Natural killer cell (primary cell): ENCODE measurements at regions not wholly inside any gene's neighbourhood (a gene's known extent, or its start where the extent isn't known, plus 50 kb on each side); places are given as distances from the start of the nearest gene placed in this dataset.

Source experiments
- ATAC-seq, 3 donors: fragments of 150-1000 bp in 2 of 3; fragments of 200-7000 bp in 1 of 3; cut with Tn5 transposase; 1 replicate in 1 of 3; 2 replicates in 2 of 3; pipeline ENCODE4 v1.10.0; 2021; ENCODE audit warnings: mild to moderate bottlenecking in 2 of 3, moderate library complexity in 2 of 3
- DNase-seq, 2 donors: peaks; one replicate each; pipeline versions ENCODE4 v3.0.0 to v3.0.0-alpha.2; 2013 to 2021; ENCODE audit warnings: mixed read lengths in 1 of 2
- H3K27ac ChIP-seq: one replicate; pipeline ENCODE4 v1.5.1; 2013; ENCODE audit warnings: mild to moderate bottlenecking, low read length
- H3K27me3 ChIP-seq: one replicate; pipeline ENCODE4 v1.6.1; 2013; ENCODE audit warnings: low read length; ENCODE audit not compliant: control insufficient read depth, insufficient read depth
- H3K36me3 ChIP-seq: one replicate; pipeline ENCODE4 v1.6.1; 2013; ENCODE audit warnings: low read length; ENCODE audit not compliant: control insufficient read depth, insufficient read depth
- H3K4me1 ChIP-seq: one replicate; pipeline ENCODE4 v1.6.1; 2013; ENCODE audit warnings: low read length; ENCODE audit not compliant: control insufficient read depth, insufficient read depth
- H3K4me3 ChIP-seq: one replicate; pipeline ENCODE4 v1.5.1; 2013; ENCODE audit warnings: low read length
- H3K9me3 ChIP-seq: one replicate; pipeline ENCODE4 v1.6.1; 2013; ENCODE audit warnings: low read length; ENCODE audit not compliant: control insufficient read depth, insufficient read depth
- H3K27ac Mint-ChIP-seq, 2 donors: one replicate each; pipeline ENCODE4 v1.8.0; 2022; ENCODE audit warnings: mild to moderate bottlenecking in 2 of 2, mixed read lengths in 2 of 2, moderate library complexity in 1 of 2
- H3K27me3 Mint-ChIP-seq, 2 donors: one replicate each; pipeline ENCODE4 v1.8.0; 2022; ENCODE audit warnings: low read depth in 2 of 2, mixed read lengths in 2 of 2
- H3K36me3 Mint-ChIP-seq: one replicate; pipeline ENCODE4 v1.8.0; 2022; ENCODE audit warnings: mixed read lengths
- H3K4me1 Mint-ChIP-seq, 2 donors: one replicate each; pipeline ENCODE4 v1.8.0; 2022; ENCODE audit warnings: mixed read lengths in 2 of 2
- H3K4me3 Mint-ChIP-seq: one replicate; pipeline ENCODE4 v1.8.0; 2022; ENCODE audit warnings: mild to moderate bottlenecking, moderate library complexity, mixed read lengths
- H3K9me3 Mint-ChIP-seq, 2 donors: one replicate each; pipeline ENCODE4 v1.8.0; 2022; ENCODE audit warnings: mixed read lengths in 2 of 2
- CTCF ChIP-seq: fragments of 200-600 bp; IDR thresholded peaks from one replicate; pipeline ENCODE4 v1.8.0; 2022; ENCODE audit warnings: antibody characterized with exemption
- WGBS: methylation state at CpG from one replicate; pipeline ENCODE4 v1.1.7; 2013; ENCODE audit warnings: missing lambda C conversion rate; ENCODE audit not compliant: insufficient coverage; 5-methylcytosine and 5-hydroxymethylcytosine counted together
- intact Hi-C: fragments of 100-400 bp; cut with micrococcal nuclease; formaldehyde crosslinking; loops from one replicate; pipeline ENCODE4 v1.14.2; 2022

- Mint-ChIP-seq H3K4me3 (no peak overlapping the region), H3K27me3 (no peaks in the 10 kb centered on the region), H3K9me3 (no peaks in the 10 kb centered on the region), H3K27ac (no peak overlapping the region), H3K36me3 (no peaks in the 10 kb centered on the region), H3K4me1 (no peaks in the 10 kb centered on the region)
- no peaks in the 10 kb centered on the region for H3K4me1 ChIP-seq
- H3K27ac ChIP-seq = no peak overlapping the region
- peaks cover 2% of the 10 kb centered on the region for H3K9me3 ChIP-seq
- DNase-seq = no peak
- no peaks in the 10 kb centered on the region for H3K27me3 ChIP-seq
- 88% methylated on average over 6 of the region's 6 CpGs for WGBS
- TF ChIP-seq CTCF = no peak
- no peak for ATAC-seq
- intact Hi-C loops = no loop called here
- H3K36me3 ChIP-seq = no peaks in the 10 kb centered on the region
- no peak overlapping the region for H3K4me3 ChIP-seq
Observed at GRCh38 chr21:20302084-20302483, 696.1 kb upstream of the NCAM2 start.

- intact Hi-C loops = no loop called here
- ATAC-seq (no peak), DNase-seq (no peak)
- Histone ChIP-seq H3K27ac (no peak overlapping the region), H3K4me3 (no peak overlapping the region), H3K9me3 (no peaks in the 10 kb centered on the region), H3K36me3 (no peaks in the 10 kb centered on the region), H3K4me1 (no peaks in the 10 kb centered on the region), H3K27me3 (no peaks in the 10 kb centered on the region)
- Mint-ChIP-seq H3K9me3 (peaks cover 2 to 5% of the 10 kb centered on the region in 2 donors), H3K36me3 (no peaks in the 10 kb centered on the region), H3K4me3 (no peak overlapping the region), H3K27ac (no peak overlapping the region), H3K27me3 (no peaks in the 10 kb centered on the region), H3K4me1 (no peaks in the 10 kb centered on the region)
- WGBS = 98% methylated on average over 3 of the region's 3 CpGs
- no peak for TF ChIP-seq CTCF
Observed at GRCh38 chr21:20306836-20307235, 691.4 kb upstream of the NCAM2 start.

GRCh38 chr21:20308586-20309315 lies 689.5 kb upstream of the NCAM2 start:
- ATAC-seq (no peak), DNase-seq (no peak)
- WGBS = 95% methylated on average over 3 of the region's 6 CpGs
- H3K4me1 Mint-ChIP-seq = no peaks in the 10 kb centered on the region
- intact Hi-C loops = no loop called here
- no peaks in the 10 kb centered on the region for H3K36me3 Mint-ChIP-seq
- peaks cover 2 to 5% of the 10 kb centered on the region in 2 donors for H3K9me3 Mint-ChIP-seq
- no peaks in the 10 kb centered on the region for H3K27me3 Mint-ChIP-seq
- Histone ChIP-seq H3K27ac (no peak overlapping the region), H3K4me3 (no peak overlapping the region), H3K27me3 (no peaks in the 10 kb centered on the region), H3K9me3 (no peaks in the 10 kb centered on the region), H3K4me1 (no peaks in the 10 kb centered on the region), H3K36me3 (no peaks in the 10 kb centered on the region)
- no peak for TF ChIP-seq CTCF
- H3K4me3 Mint-ChIP-seq = no peak overlapping the region
- H3K27ac Mint-ChIP-seq = no peak overlapping the region

- Mint-ChIP-seq H3K9me3 (peaks cover 2 to 7% of the 10 kb centered on the region in 2 donors), H3K4me3 (no peak overlapping the region), H3K27ac (no peak overlapping the region), H3K36me3 (no peaks in the 10 kb centered on the region), H3K4me1 (no peaks in the 10 kb centered on the region), H3K27me3 (no peaks in the 10 kb centered on the region)
- intact Hi-C loops = no loop called here
- no peak for ATAC-seq
- no peak for TF ChIP-seq CTCF
- Histone ChIP-seq H3K4me1 (no peaks in the 10 kb centered on the region), H3K36me3 (no peaks in the 10 kb centered on the region), H3K27me3 (no peaks in the 10 kb centered on the region), H3K9me3 (no peaks in the 10 kb centered on the region), H3K4me3 (no peak overlapping the region), H3K27ac (no peak overlapping the region)
- no peak for DNase-seq
- no CpG with 5 or more reads among the region's 1 CpG for WGBS
Observed at GRCh38 chr21:20311234-20311787, 686.9 kb upstream of the NCAM2 start.
